Osteocyte (in vitro differentiated cells): ENCODE measurements at regions not wholly inside any gene's neighbourhood (a gene's known extent, or its start where the extent isn't known, plus 50 kb on each side); places are given as distances from the start of the nearest gene placed in this dataset.

Experiments
- DNase-seq: peaks from one replicate; pipeline ENCODE4 v3.0.0; 2021; ENCODE audit warnings: mixed read lengths; ENCODE audit not compliant: unreplicated experiment; ENCODE audit errors: extremely low spot score
- H3K27ac Mint-ChIP-seq: one replicate; pipeline ENCODE4 v1.8.0; 2021; ENCODE audit warnings: mild to moderate bottlenecking, mixed read lengths; ENCODE audit not compliant: unreplicated experiment
- H3K27me3 Mint-ChIP-seq: one replicate; pipeline ENCODE4 v1.8.0; 2021; ENCODE audit warnings: mixed read lengths; ENCODE audit not compliant: unreplicated experiment
- H3K36me3 Mint-ChIP-seq: one replicate; pipeline ENCODE4 v1.8.0; 2021; ENCODE audit warnings: mixed read lengths; ENCODE audit not compliant: unreplicated experiment
- H3K4me1 Mint-ChIP-seq: one replicate; pipeline ENCODE4 v1.8.0; 2021; ENCODE audit warnings: mixed read lengths; ENCODE audit not compliant: unreplicated experiment
- H3K4me3 Mint-ChIP-seq: one replicate; pipeline ENCODE4 v1.8.0; 2021; ENCODE audit warnings: mild to moderate bottlenecking, moderate library complexity, mixed read lengths; ENCODE audit not compliant: unreplicated experiment
- H3K9me3 Mint-ChIP-seq: one replicate; pipeline ENCODE4 v1.8.0; 2021; ENCODE audit warnings: mixed read lengths; ENCODE audit not compliant: unreplicated experiment
- CTCF ChIP-seq: fragments of 200-600 bp; sonication (generic); IDR thresholded peaks from 2 replicates; pipeline ENCODE4 v1.5.0; 2021; ENCODE audit warnings: antibody characterized with exemption, mild to moderate bottlenecking, moderate library complexity

- Mint-ChIP-seq H3K4me3 (no peak overlapping the region), H3K4me1 (no peaks in the 10 kb centered on the region), H3K27me3 (peaks cover 33% of the 10 kb centered on the region), H3K9me3 (no peaks in the 10 kb centered on the region), H3K36me3 (no peaks in the 10 kb centered on the region), H3K27ac (no peak overlapping the region)
- no peak for TF ChIP-seq CTCF
- DNase-seq = no peak
These were observed 579.1 kb downstream of the DHX35 start for GRCh38 chr20:39541136-39541803.

GRCh38 chr20:39538317-39538716, 576.2 kb downstream of the DHX35 start:
- no peak overlapping the region for H3K27ac Mint-ChIP-seq
- no peak overlapping the region for H3K4me3 Mint-ChIP-seq
- peaks cover 16% of the 10 kb centered on the region for H3K27me3 Mint-ChIP-seq
- no peaks in the 10 kb centered on the region for H3K36me3 Mint-ChIP-seq
- no peak for TF ChIP-seq CTCF
- H3K4me1 Mint-ChIP-seq = peaks cover 2% of the 10 kb centered on the region
- no peak for DNase-seq
- H3K9me3 Mint-ChIP-seq = peaks cover 4% of the 10 kb centered on the region

- H3K4me3 Mint-ChIP-seq = no peak overlapping the region
These were observed 573.2 kb downstream of the DHX35 start for GRCh38 chr20:39535301-39535700.

GRCh38 chr20:39534846-39535245, 572.7 kb downstream of the DHX35 start:
- no peak for TF ChIP-seq CTCF
- peaks cover 29% of the 10 kb centered on the region for H3K27me3 Mint-ChIP-seq
- no peaks in the 10 kb centered on the region for H3K36me3 Mint-ChIP-seq
- peaks cover 4% of the 10 kb centered on the region for H3K9me3 Mint-ChIP-seq
- no peak overlapping the region for H3K4me3 Mint-ChIP-seq
- DNase-seq = no peak
- H3K27ac Mint-ChIP-seq = no peak overlapping the region
- peaks cover 11% of the 10 kb centered on the region for H3K4me1 Mint-ChIP-seq

More at GRCh38 chr20:39535301-39535700, 573.2 kb downstream of the DHX35 start:
- no peak for DNase-seq
- Mint-ChIP-seq H3K36me3 (no peaks in the 10 kb centered on the region), H3K27me3 (peaks cover 28% of the 10 kb centered on the region), H3K9me3 (peaks cover 4% of the 10 kb centered on the region), H3K4me1 (peaks cover 10% of the 10 kb centered on the region), H3K27ac (no peak overlapping the region)
- no peak for TF ChIP-seq CTCF

GRCh38 chr20:39533858-39534257, 571.7 kb downstream of the DHX35 start:
- DNase-seq = no peak
- Mint-ChIP-seq H3K27ac (no peak overlapping the region), H3K36me3 (no peaks in the 10 kb centered on the region), H3K4me1 (peaks cover 11% of the 10 kb centered on the region), H3K4me3 (no peak overlapping the region), H3K27me3 (peaks cover 32% of the 10 kb centered on the region), H3K9me3 (peaks cover 4% of the 10 kb centered on the region)
- no peak for TF ChIP-seq CTCF
